ENCODE measurements at regions not wholly inside any gene's neighbourhood (a gene's known extent, or its start where the extent isn't known, plus 50 kb on each side); places are given as distances from the start of the nearest gene placed in this dataset.

DNA sequence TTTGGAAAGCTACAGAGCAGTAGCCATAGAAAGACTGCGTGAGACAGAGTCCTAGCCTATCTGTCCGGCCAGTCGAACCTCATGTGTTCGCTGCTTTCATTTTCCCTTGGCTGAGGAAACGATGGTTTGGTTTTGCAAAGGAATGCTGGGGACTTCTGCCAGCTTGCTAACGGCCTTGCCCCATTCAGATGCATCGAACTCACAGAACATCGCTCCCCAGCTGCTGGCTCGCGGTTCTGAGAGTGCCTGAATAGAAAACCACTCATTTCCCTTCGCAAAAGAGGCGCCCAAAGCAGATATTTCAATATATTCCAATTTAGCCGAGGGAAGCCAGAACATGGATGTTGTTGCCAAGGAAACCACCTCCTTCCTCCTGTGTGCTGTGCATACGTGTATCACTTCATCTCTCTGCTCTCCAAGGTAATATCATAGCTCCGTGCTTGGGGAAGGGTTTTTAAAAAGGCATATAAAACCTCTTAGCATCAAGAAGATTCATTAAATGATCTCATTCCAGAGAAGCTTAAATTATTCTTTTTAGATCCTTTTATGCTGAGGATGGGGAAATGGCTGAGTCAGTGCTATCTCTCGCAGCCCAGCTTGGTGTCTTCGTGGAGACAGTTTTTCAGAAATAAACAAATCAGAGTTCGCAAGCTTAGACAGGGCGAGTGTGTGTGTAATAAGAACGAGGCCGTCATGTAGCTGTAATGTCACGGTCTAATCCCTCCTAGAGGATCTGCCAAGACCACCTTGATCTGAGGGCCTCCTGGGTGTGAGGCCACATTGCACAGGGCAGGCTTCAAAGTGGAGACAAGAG is 215.2 kb downstream of the RPS24 start:
- TF ChIP-seq, protein P1, sequence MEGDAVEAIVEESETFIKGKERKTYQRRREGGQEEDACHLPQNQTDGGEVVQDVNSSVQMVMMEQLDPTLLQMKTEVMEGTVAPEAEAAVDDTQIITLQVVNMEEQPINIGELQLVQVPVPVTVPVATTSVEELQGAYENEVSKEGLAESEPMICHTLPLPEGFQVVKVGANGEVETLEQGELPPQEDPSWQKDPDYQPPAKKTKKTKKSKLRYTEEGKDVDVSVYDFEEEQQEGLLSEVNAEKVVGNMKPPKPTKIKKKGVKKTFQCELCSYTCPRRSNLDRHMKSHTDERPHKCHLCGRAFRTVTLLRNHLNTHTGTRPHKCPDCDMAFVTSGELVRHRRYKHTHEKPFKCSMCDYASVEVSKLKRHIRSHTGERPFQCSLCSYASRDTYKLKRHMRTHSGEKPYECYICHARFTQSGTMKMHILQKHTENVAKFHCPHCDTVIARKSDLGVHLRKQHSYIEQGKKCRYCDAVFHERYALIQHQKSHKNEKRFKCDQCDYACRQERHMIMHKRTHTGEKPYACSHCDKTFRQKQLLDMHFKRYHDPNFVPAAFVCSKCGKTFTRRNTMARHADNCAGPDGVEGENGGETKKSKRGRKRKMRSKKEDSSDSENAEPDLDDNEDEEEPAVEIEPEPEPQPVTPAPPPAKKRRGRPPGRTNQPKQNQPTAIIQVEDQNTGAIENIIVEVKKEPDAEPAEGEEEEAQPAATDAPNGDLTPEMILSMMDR (IDR thresholded peaks at IDR 0.05) = no peak
- TF ChIP-seq POLR2A (IDR thresholded peaks at IDR 0.05) (no peak), EP300 (IDR thresholded peaks at IDR 0.05) (no peak)

Measured in tibial nerve (tissue), 4 donors.